Activated effector memory CD4-positive, alpha-beta T cell treated with anti-CD3 and anti-CD28 coated beads, Interleukin-2, amount 50 U/mL, for 16 hours (primary cell): ENCODE measurements at regions not wholly inside any gene's neighbourhood (a gene's known extent, or its start where the extent isn't known, plus 50 kb on each side); places are given as distances from the start of the nearest gene placed in this dataset.
"Not testable (repeated sequence)": the region's sequence is repeated elsewhere in the genome, so short reads cannot be mapped to it uniquely, and the experiment has no call there.

ENCODE experiments used
- DNase-seq: peaks from one replicate; pipeline ENCODE4 v3.0.0-alpha.2; 2020

DNA sequence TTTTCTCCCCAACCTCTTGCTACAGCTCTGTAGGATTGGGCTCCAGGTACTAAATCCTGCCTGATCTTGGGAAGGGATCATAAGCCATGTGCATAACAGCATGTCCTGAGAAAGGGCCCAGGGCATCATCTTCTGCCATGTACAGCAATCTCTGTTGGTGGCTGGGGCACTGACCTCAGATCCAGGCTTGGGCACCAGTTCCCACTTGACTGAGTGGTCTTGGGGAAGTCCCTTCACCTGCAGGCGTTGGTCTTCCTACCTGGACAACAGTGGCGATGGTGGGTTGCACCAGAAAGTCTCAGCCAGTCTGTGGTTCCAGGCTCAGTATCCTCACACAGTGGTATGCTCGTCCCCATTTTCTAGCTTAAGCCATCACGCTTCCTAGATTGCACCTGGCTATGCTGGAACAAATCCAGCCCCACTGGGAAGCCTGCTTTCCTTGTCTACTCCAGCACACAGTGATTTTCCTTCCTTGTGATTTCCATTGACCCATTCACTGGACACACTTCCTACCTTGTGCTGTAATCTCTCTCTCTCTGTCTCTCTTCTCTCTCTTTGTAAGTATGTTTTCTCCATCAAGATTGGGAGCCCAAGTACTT lies 121.7 kb upstream of the PITX1 start:
- peak; percentile 38 for DNase-seq

DNA sequence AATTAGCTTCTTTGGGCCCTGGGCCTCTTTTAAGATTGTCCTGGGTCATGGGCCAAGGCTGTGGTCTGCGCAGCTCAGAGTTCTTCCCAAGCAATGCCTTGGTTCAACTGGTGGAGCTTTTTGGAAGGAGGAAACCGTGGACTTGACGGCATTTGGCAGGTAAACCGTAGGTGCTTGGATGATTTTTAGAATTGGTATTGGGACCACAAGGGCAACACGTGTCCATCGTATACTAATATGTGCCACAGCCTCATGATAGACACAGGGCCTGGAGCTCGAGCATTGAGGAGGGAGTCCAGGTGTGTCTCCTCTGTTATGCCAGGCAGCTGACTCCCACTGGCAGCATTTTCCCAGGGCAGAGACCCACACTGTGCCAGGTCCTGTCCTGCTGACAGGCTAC lies 120.9 kb upstream of the PITX1 start:
- DNase-seq = peak; percentile 38

- peak; percentile 38 for DNase-seq
Measured at GRCh38 chr5:135154197-135154596, 120.2 kb upstream of the PITX1 start.

GRCh38 chr5:135153661-135154060 lies 119.6 kb upstream of the PITX1 start:
- DNase-seq = peak; percentile 24

DNA sequence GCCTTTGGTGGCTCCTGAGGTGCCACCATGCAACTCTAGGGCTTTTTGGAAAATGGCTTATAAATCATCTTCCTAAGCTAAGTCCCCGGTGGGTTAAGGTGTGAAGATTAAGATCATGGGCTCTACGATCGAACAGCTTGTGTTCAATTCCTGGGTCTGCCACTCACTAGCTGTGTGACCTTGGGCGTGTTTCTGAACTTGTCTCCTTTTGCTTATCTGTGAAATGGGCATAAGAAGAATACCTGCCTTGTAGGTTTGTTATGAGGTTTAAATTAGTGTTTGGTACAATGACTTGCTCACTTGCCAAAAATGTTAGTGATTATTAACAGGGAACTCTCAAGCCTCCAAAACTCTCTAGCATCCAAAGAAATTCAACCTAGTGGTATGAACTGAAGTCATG lies 119.2 kb upstream of the PITX1 start:
- DNase-seq = no peak

DNA sequence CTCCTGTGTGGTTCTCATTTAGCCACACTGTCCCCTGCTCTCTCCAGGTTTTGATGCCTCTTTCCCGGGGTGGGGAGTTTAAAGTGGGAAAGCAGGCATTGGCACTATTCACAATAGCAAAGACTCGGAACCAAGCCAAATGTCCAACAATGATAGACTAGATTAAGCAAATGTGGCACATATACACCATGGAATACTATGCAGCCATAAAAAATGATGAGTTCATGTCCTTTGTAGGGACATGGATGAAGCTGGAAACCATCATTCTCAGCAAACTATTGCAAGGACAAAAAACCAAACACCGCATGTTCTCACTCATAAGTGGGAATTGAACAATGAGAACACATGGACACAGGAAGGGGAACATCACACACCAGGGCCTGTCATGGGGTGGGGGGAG lies 117.6 kb upstream of the PITX1 start:
- DNase-seq = not testable (repeated sequence)

GRCh38 chr5:135151256-135151655 lies 117.2 kb upstream of the PITX1 start:
- peak; percentile 59 for DNase-seq

- DNase-seq = no peak
Measured at GRCh38 chr5:135150767-135151166, 116.7 kb upstream of the PITX1 start.

DNA sequence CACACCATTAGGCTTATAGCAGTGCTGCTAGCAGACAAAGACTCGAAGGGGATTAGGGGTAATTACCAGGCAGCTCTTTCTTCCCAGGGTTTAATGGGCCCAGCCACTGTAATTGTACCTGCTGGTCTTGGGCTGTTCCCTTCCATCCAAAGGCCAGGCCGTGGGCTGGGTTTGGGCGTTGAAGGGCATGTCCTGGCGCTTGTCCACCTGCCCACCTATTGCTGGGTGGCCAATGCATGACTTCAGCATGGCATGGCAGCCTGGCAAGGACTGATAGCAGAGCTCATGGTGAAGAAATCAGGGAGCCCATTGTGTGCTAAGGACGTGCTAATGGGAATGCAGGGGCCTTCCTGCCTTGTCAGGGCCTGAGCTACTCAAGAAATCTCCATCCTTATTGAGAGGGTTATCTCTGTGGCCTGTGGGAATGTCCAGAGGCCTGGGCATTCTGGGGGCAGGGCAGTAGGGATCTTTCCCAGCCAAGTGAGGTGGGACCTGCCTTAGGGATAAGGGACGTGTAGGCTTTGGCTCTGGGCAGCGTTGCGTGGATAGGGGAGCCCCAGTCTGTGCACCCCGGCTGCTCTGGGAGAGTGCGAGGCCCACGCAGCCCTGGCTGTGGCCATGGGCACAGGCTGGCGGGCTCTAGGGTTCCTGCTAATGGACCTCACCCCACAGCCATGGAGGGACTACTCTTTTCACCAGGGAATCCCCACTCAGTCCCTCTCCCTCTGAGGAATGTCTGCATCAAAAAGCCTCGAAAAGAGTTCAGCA lies 116.1 kb upstream of the PITX1 start:
- peak; percentile 19 for DNase-seq

DNA sequence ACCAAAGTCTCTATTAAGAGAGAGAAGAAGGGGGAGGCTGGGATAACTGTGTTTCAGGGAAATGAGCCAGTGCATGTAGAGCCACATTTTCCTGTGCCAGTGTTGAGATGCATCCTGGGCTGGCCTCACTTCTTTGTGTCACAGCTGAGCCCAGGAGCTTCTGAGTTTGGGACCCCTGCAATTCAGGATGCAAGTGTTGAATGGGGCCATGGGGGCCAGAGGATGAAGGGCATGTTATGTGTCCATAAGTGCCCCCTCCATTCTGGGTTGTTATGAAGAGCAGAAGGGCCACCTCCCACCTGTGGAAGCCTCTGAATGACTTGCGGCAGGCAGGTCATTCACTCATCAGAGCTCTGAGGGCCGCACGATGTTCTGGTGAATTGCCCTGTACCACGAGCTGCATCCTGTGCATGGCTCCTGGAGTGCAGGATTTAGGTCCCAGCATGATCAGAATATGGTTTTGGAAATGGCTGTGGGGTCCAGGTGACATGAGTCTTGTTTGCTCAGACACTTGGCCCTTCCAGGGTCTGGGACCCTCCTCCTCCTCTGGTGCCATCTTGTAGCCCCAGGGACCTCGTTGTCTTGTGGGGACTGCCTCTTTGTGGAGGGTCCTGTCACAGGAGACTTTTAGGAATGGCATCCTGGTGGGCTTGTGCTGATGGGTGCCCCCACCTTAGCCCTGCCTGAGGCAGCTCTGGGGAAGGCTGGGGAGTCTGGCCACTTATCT lies 115.4 kb upstream of the PITX1 start:
- no peak for DNase-seq

DNA sequence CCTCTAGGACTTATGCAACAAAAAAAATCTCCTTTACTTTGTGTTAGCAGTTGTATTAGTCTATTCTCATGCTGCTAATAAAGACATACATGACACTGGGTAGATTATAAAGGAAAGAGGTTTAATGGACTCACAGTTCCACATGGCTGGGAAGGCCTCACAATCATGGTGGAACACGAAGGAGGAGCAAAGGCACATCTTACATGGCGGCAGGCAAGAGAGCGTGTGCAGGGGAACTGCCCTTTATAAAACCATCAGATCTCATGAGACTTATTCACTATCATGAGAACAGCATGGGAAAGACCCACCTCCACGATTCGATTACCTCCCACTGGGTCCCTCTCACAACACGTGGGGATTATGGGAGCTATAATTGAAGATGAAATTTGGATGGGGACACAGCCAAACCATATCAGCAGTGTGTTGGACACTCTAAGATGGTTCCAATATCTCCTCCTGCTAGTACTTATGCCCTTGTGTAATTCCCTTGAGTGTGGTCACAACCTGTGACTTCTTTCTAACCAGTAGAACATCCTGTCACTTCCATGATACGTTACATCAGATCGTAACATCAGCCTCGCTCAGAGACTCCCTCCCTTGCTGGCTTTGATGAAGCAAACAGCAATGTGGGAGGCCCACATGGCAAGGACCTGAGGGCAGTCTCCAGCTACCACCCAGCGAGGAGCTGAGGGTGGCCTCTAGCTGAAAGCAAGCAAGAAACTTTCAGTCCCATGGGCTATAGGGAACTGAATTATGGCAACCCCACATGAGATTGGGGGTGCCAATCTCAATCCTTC lies 113.5 kb upstream of the PITX1 start:
- no peak for DNase-seq

DNA sequence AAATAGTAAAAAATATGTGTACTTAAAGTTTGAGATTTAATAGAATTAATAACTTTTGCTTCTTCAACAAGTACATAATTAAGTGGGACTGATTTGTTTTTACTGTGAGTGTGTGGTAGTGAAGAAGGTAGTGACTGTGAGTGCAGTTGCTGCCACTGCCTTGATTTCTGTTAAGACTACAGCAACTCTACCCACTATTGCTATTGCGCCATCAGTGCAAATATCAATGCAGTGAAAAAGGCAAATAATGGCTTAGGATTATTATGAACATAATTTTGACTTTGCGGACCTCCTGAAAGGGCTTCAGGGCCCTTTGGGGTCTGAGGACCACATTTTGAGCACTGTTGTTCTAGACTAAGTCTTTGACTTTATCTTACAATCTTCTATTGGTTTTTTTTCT lies 112.0 kb upstream of the PITX1 start:
- no peak for DNase-seq

- not testable (repeated sequence) for DNase-seq
Measured at GRCh38 chr5:135143682-135144081, 109.7 kb upstream of the PITX1 start.

DNA sequence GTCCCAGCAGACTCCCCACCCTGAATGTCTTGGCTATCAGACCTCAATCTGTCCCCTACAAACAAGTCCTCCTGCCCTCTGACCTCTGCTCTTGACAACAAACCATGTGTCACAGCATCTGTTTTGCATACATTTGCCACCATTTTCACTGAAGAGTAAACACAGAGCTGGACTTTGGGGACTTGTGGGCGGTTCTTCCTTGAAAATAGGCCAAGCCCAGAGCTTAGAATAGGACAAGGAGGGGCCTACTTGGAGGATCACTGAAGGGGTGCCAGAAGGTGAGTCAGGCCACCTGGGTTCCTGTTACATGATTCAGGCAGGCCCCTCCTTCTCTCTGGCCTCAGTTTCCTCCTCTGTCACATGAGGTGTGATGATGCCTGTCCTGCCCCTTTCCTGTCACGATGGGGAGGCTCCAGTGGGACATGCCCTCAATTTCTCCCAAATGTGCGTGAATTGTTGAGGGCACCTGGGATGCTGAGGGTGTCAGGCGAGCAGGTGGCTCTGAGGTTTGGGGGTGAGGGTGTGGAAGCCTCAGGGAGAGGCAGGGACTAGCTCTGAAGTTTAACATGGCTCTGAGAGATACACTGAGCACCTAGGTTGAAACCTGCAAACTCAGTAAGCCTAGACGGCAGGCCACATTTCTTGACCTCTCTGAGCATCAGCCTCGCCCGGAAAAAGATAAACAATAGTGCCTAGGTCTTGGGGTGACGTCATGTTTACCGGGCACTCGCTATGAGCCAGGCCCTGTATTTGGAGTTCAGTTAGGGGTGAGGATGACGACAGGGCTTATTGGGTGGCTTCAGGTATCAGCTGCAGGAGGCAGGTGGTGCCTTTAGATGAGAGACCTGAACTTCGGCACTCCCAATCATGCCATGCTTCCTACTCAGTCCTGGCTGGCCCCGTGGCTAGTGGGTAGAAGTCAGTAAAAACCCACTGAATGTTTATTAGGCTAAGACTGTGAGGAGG lies 107.6 kb upstream of the PITX1 start:
- no peak for DNase-seq

DNA sequence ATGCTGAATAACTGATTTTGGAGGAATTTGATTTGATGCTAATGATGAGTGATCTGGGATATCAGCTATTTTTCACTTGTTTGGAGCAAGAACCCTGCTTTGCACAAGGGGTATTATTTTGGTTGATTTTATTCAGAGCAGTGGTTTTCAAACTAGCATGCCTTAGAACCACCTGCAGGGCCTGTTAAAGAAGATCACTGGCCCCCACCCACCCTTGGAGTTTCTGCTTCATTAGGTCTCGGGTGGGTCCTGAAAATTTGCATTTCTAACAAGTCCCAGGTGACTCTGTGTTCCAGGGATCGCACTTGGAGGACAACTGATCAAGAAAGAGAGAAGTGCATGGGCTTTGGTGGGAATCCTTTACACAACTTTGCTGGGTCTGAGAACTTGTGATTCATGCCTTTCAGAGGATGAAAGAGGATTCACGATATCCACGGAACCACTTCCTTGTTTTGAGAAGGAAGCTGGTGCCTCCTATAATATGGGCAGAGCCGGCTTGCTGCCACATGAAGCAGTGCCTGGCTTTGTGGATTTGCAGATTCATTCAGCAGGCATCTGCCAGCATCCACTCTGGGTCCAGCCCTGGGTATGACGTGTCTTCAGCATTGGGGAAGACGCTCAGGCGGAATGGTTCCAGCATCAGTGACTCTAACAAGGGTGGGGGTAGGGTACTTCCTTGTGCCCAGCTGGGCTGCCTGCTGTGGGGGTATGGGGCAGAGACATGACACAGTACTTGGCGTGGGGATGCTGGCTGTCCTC lies 106.6 kb upstream of the PITX1 start:
- DNase-seq = no peak

DNA sequence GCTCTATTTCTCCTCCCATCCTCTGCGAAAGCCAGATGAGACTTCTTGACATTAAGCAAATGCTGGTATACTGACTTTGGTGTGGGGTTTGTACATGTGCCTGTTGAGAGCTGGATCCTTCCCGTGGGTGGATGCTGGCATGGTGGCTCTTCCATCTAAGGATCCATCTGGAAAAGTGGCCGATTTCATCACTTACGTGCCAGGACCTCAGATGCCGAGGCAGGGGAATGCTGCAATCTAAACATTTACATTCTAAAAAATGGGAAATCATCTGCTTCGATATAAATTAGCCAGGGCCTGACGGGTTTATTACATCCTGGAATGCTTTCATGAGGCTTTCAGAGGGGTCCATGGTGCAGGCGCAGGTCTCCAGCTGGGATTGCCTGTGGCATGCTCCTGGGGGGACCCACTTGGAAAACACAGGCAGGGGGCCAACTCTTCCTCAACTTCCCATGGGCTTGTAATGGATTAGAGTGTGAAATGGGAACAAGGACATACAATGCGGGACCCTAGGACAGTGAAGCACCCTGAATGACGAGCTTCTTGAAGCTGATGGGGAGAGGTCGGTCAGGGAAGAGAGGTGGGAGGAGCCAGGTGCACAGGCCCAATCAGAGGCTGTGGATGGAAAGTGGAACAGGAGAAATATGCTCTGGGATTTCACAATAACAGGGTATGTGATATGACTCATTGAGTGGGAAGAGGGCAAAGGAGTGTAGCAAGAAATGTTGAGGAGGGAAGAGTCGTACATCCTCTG lies 105.5 kb upstream of the PITX1 start:
- no peak for DNase-seq

DNA sequence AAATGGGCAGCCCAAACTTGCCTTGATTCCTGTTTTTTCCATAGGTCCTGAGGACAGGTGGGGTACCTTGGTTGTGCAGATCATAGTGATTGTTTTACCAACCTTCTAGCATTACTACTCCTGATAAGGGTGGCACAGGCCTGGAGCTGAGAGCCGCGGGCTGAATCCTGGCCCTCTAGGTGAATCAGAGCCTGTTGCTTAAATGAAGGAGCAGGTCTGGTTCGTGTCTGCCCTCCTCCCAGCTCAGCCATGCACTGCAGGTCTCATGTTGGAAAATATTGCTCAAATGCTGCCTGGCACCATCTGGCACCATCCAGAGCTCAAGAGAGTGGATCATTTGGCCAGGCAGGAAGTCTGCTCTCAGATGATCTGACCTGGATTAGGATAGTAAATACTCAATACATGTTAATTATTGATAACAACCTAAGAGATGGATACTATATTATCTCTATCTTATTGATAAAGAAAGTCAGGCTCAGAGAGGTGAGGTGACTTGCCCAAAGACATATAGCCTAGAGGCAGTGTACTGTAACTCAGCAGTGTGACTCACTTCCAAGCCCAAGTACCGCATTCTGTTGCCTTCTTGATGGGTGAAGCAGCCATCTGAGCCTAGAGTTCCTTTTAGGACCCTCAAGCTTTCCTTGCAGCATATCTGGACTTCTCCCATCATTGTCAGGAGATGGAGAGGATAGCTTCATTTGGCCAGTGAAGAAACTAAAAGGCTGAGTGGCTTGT lies 104.3 kb upstream of the PITX1 start:
- no peak for DNase-seq

DNA sequence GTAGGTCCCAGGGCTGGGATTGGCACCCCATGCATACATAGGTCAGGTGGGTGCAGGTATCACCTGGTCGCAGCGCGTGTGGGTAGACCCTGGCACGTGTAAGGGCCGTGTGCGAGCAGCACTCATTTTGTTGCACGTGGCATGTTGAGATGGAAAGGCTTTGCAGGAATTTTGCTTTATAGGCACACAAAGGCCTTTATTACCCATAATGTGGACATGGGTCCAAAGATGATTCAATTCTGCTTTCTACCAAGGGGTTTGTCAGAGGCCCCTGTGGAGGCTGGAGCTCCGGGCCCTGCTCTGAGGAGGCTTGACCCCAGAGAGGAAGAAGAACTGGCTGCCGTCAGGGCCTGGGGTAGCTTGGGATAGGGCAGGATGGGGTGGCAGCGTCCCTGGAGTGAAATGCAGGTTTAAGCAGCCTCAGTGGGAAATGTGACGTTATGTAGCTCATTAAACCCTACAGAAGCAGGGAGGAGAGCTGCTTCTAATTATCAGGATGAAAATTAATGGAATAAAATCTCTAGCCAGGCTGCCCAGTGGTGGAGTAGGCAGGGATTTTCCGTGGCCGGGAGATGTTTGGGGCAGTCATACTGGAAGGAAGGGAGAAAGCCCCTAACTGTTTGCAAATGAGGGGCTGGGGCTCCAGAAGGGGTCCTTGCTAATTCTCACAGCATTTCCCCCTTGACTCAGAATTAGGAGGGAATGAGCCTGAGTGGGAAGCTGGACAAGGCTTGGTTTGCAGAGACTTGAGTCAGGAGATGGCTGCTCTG lies 103.3 kb upstream of the PITX1 start:
- no peak for DNase-seq

DNA sequence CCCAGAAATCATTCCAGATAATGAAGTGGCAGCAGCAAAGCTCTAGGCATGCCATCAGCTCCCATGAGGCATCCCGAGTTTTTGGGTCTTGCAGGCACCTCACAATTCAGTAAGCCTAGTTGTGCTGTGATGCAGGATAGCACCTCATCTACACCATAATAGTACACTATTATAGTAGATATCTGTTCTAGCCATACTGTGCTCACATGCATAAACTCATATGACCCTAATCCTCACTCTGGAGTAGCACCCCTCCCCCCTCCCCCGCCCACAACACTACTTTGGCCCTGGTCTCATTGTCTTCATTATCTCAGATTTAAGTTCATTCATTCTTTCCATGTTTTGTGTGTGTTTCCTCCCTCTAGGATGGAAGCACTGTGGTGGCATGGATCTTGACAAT lies 102.5 kb upstream of the PITX1 start:
- DNase-seq = no peak
